Upper lobe of left lung (tissue), 6 donors: ENCODE measurements at regions not wholly inside any gene's neighbourhood (a gene's known extent, or its start where the extent isn't known, plus 50 kb on each side); places are given as distances from the start of the nearest gene placed in this dataset.

Experiments
- ATAC-seq, 2 donors: fragments of 200-7000 bp; cut with Tn5 transposase; one replicate each; pipeline ENCODE4 v1.9.1; 2022; ENCODE audit warnings: mild to moderate bottlenecking in 2 of 2, moderate library complexity in 2 of 2; ENCODE audit not compliant: low FRiP score in 2 of 2
- DNase-seq, 2 donors: peaks; one replicate each; pipeline ENCODE4 v3.0.0-alpha.2; 2019 to 2020
- H3K27ac ChIP-seq, 4 donors: fragments of 200-600 bp; sonication (generic); one replicate each; pipeline ENCODE4 v1.5.1; 2016 to 2019
- H3K27me3 ChIP-seq, 4 donors: fragments of 200-600 bp; sonication (generic); one replicate each; pipeline ENCODE4 v1.5.1; 2017 to 2019
- H3K36me3 ChIP-seq, 4 donors: fragments of 200-600 bp; sonication (generic); one replicate each; pipeline ENCODE4 v1.5.1; 2016 to 2019
- H3K4me1 ChIP-seq, 4 donors: fragments of 200-600 bp; sonication (generic); one replicate each; pipeline ENCODE4 v1.5.1; 2018 to 2019
- H3K4me3 ChIP-seq, 4 donors: fragments of 200-600 bp; sonication (generic); one replicate each; pipeline ENCODE4 v1.5.1; 2017 to 2019; ENCODE audit warnings: mild to moderate bottlenecking in 2 of 4, moderate library complexity in 1 of 4
- H3K9me3 ChIP-seq, 4 donors: fragments of 200-600 bp; sonication (generic); one replicate each; pipeline ENCODE4 v1.5.1; 2018 to 2019
- EP300 ChIP-seq, 4 donors: sonication (generic); formaldehyde crosslinking; IDR thresholded peaks; one replicate each; pipeline ENCODE4 v1.5.1; 2017; ENCODE audit warnings: antibody characterized with exemption in 4 of 4, control low read depth in 2 of 4
- POLR2A ChIP-seq, 4 donors: fragments of 450-650 bp; IDR thresholded peaks; one replicate each; pipeline ENCODE4 v1.5.1; 2016 to 2017; ENCODE audit warnings: antibody characterized with exemption in 4 of 4, mild to moderate bottlenecking in 2 of 4
- POLR2AphosphoS5 ChIP-seq, 2 donors: sonication (generic); formaldehyde crosslinking; IDR thresholded peaks; one replicate each; pipeline ENCODE4 v1.5.1; 2017; ENCODE audit warnings: antibody characterized with exemption in 2 of 2
- WGBS, 2 donors: methylation state at CpG; one replicate each; pipeline ENCODE4 v1.1.5; 2017 to 2018; 5-methylcytosine and 5-hydroxymethylcytosine counted together
- TF ChIP-seq, protein P1 (sequence below), 6 experiments: fragments of 450-650 bp in 4 of 6; fragments of 200-600 bp in 2 of 6; sonication (generic) in 2 of 6; IDR thresholded peaks; one replicate each; pipeline ENCODE4 v1.5.1; 2016 to 2019; ENCODE audit warnings: antibody characterized with exemption in 6 of 6
- donor health status: DM: no; HTN: no; CAD: no; lungs with moderate emphysema.
- donor health status: DM: no; HTN: yes; CAD: no; lungs with severe emphysema.

DNA sequence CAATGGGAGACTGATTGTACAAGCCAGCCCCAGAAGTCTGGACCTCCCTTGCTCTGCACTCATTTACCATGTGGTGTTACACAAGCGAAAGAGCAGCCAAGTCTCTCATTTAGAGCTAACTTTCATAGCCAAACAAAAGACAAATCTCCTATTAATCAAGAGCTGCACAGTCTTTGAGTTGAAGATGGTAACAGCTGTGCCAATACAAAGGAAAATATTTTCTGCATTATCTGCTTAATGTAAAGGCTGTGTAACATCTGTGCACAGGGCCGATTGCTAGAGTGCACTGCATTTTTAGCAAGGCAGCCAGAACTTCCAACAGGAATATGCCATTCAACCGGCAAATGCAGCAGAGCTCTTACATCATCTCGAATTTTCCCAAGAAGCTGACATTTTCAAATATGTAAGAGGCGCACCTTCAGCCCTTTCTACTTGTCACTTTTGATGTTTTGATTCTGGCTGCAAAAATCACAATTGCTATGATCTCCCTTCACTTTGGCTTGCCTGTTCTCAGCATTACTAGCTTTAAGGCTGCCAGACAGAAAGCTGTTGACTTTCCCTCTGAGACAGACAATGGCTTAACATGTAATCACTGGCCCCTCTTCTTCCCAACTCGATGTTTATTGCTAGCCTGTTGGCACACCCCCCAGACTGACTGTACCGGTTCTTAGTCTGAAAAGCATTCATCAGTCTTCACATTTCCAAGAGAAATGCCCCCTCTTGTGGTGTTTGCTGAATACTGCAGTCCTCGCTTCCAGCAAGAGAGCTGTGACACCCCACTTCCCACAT, 96.9 kb upstream of the TANK start:
- Histone ChIP-seq H3K4me3 (no peak overlapping the region), H3K36me3 (no peaks in the 10 kb centered on the region), H3K27me3 (no peaks in the 10 kb centered on the region), H3K4me1 (peaks cover 0 to 7% (median 5%) of the 10 kb centered on the region in 4 donors), H3K9me3 (no peaks in the 10 kb centered on the region), H3K27ac (no peak overlapping the region)
- peak in 1 of 2 donors; percentile 74 for DNase-seq
- 35 to 36% methylated on average over 8 of the region's 8 CpGs for WGBS, 2 donors
- TF ChIP-seq, protein P1, sequence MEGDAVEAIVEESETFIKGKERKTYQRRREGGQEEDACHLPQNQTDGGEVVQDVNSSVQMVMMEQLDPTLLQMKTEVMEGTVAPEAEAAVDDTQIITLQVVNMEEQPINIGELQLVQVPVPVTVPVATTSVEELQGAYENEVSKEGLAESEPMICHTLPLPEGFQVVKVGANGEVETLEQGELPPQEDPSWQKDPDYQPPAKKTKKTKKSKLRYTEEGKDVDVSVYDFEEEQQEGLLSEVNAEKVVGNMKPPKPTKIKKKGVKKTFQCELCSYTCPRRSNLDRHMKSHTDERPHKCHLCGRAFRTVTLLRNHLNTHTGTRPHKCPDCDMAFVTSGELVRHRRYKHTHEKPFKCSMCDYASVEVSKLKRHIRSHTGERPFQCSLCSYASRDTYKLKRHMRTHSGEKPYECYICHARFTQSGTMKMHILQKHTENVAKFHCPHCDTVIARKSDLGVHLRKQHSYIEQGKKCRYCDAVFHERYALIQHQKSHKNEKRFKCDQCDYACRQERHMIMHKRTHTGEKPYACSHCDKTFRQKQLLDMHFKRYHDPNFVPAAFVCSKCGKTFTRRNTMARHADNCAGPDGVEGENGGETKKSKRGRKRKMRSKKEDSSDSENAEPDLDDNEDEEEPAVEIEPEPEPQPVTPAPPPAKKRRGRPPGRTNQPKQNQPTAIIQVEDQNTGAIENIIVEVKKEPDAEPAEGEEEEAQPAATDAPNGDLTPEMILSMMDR (IDR thresholded peaks at IDR 0.05) = peak; percentile 72 to 96 (median 82)
- TF ChIP-seq POLR2AphosphoS5 (IDR thresholded peaks at IDR 0.05) = no peak
- no peak for TF ChIP-seq POLR2A (IDR thresholded peaks at IDR 0.05)
- TF ChIP-seq EP300 (IDR thresholded peaks at IDR 0.05) = no peak
- peak; percentile 87 to 96 for ATAC-seq

DNA sequence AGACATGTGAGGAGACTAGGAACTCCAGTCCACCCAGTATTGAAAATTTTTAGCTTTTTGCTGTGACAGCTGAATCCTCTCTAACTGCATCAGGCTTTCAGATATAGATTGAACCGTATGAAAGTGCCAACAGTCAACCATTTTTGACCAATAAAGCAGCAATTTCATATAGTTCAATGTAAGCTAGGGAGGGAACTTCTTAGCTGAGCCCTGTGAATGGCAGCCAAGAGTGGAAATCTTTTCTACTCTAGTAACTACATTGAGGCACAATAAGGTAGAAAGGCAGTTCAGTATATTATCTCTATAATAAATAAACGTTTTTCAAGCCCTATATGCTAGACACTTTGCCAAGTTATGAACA, 96.3 kb upstream of the TANK start:
- H3K4me3 ChIP-seq = no peak overlapping the region
- 15 to 23% methylated on average over 2 of the region's 2 CpGs for WGBS, 2 donors
- peaks cover 0 to 7% (median 5%) of the 10 kb centered on the region in 4 donors for H3K4me1 ChIP-seq
- no peaks in the 10 kb centered on the region for H3K27me3 ChIP-seq
- ATAC-seq = no peak
- TF ChIP-seq POLR2AphosphoS5 (IDR thresholded peaks at IDR 0.05) (no peak), EP300 (IDR thresholded peaks at IDR 0.05) (no peak), POLR2A (IDR thresholded peaks at IDR 0.05) (no peak)
- TF ChIP-seq, protein P1 (IDR thresholded peaks at IDR 0.05) = no peak
- no peak for DNase-seq
- no peaks in the 10 kb centered on the region for H3K36me3 ChIP-seq
- H3K27ac ChIP-seq = no peak overlapping the region
- H3K9me3 ChIP-seq = no peaks in the 10 kb centered on the region

DNA sequence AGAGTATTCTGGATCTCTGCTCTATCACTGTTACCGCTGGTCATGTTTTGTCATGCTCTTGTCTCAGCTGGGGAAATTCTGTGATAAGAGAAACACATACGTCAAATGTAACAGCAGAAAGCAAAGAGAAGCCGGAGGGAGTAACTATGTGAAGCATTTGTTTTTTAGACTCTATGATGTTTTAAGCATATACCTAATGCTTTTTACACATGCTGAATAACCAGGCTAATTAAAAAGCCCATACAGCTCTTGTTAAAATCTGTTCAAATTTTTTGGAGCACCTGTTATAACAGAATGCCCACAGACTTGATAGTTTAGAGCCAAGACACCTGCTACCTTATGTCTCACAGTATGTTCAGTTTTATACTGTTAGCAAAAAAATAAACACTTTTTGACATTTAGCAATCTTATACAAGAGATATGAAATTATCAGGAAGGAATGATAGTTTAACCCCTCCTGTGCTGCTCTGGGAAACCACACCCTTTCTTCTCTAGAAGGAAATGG, 92.3 kb upstream of the TANK start:
- ATAC-seq (no peak), DNase-seq (no peak)
- Histone ChIP-seq H3K9me3 (no peaks in the 10 kb centered on the region), H3K4me3 (no peak overlapping the region), H3K4me1 (peaks cover 0 to 7% (median 5%) of the 10 kb centered on the region in 4 donors), H3K36me3 (no peaks in the 10 kb centered on the region), H3K27me3 (no peaks in the 10 kb centered on the region), H3K27ac (no peak overlapping the region)
- 74 to 79% methylated on average over 3 of the region's 3 CpGs for WGBS, 2 donors
- TF ChIP-seq EP300 (IDR thresholded peaks at IDR 0.05) = no peak
- no peak for TF ChIP-seq POLR2A (IDR thresholded peaks at IDR 0.05)
- TF ChIP-seq, protein P1 (IDR thresholded peaks at IDR 0.05) = no peak

DNA sequence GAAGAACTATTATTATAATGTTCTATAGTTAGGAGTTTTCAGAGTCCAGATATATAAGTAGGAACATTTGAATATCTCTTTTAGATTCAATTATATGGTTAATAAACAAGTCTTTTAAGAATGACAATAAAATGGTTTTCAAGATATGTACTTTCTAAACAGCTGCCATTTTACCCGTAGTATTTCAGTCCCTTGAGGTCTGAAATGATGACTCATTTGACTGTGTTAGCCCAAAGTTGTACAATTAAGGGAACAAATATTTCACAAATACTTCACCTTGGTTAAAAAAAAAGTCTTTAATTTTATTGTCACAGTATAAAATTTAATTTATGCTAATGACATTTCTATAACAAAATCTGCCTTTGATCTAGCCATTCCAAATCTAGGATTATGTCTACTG, 91.6 kb upstream of the TANK start:
- H3K4me3 ChIP-seq = no peak overlapping the region
- H3K36me3 ChIP-seq = no peaks in the 10 kb centered on the region
- no peak overlapping the region for H3K27ac ChIP-seq
- no peaks in the 10 kb centered on the region for H3K27me3 ChIP-seq
- DNase-seq = no peak
- TF ChIP-seq, protein P1 (IDR thresholded peaks at IDR 0.05) = no peak
- TF ChIP-seq POLR2A (IDR thresholded peaks at IDR 0.05) (no peak), EP300 (IDR thresholded peaks at IDR 0.05) (no peak), POLR2AphosphoS5 (IDR thresholded peaks at IDR 0.05) (no peak)
- no peaks in the 10 kb centered on the region for H3K9me3 ChIP-seq
- no peak for ATAC-seq
- 58 to 59% methylated on average over 1 of the region's 1 CpG for WGBS, 2 donors
- peaks cover 0 to 4% (median under 1%) of the 10 kb centered on the region in 4 donors for H3K4me1 ChIP-seq
